Endothelial cell of umbilical vein (primary cell): ENCODE measurements at regions not wholly inside any gene's neighbourhood (a gene's known extent, or its start where the extent isn't known, plus 50 kb on each side); places are given as distances from the start of the nearest gene placed in this dataset.

Experiments used
- BruUV-seq: library from RNA; stranded (reverse); fragments of 400-500 nt; replicated peaks from 2 replicates; lab custom pipeline; 2021; lab: Mats Ljungman, UMichigan
- CTCF ChIA-PET: fragments of 300-600, 350-600 bp; sonication (Branson Sonifier 250); formaldehyde crosslinking; loops from one replicate; lab custom pipeline; 2021; ENCODE audit warnings: antibody characterized with exemption, inconsistent platforms; lab: Charles Lee
- POLR2A ChIA-PET: fragments of 300-600, 350-600 bp; sonication (Branson Sonifier 250); formaldehyde crosslinking; loops from one replicate; lab custom pipeline; 2021; ENCODE audit warnings: antibody characterized with exemption, inconsistent platforms; lab: Charles Lee
- DNase-seq: peaks from one replicate; pipeline ENCODE4 v3.0.0-alpha.2; 2011; ENCODE audit warnings: low read depth, low spot score
- FAIRE-seq: peaks from 2 replicates; lab custom pipeline; 2011; peaks lifted over from hg19 to GRCh38; lab: Jason Lieb, UNC
- H2AFZ ChIP-seq: 2 replicates; pipeline ENCODE4 v1.6.0; 2012; ENCODE audit warnings: low read depth, low read length, control low read depth, inconsistent platforms
- H3K27ac ChIP-seq: 2 replicates; pipeline ENCODE4 v1.5.1; 2011; ENCODE audit warnings: low read depth, mild to moderate bottlenecking, control low read depth, low read length, moderate library complexity; ENCODE audit not compliant: insufficient read depth
- H3K27me3 ChIP-seq, 2 experiments: 2 replicates each; pipeline versions ENCODE4 v1.6.0 to v1.6.1; 2011; ENCODE audit warnings: low read length in 2 of 2, mixed read lengths in 1 of 2; ENCODE audit not compliant: control insufficient read depth in 2 of 2, insufficient read depth in 2 of 2
- H3K36me3 ChIP-seq, 2 experiments: 2 replicates in 1 of 2; 3 replicates in 1 of 2; pipeline ENCODE4 v1.5.1; 2011; ENCODE audit warnings: low read length in 2 of 2, mild to moderate bottlenecking in 1 of 2, moderate library complexity in 1 of 2; ENCODE audit not compliant: control insufficient read depth in 2 of 2, insufficient read depth in 2 of 2; ENCODE audit errors: extremely low read depth in 1 of 2
- H3K4me1 ChIP-seq: 3 replicates; pipeline ENCODE4 v1.5.1; 2011; ENCODE audit warnings: mild to moderate bottlenecking, low read length; ENCODE audit not compliant: control insufficient read depth, insufficient read depth; ENCODE audit errors: extremely low read depth
- H3K4me2 ChIP-seq: 2 replicates; pipeline ENCODE4 v1.6.1; 2011; ENCODE audit warnings: low read length, control low read depth, mixed read lengths; ENCODE audit not compliant: insufficient read depth
- H3K4me3 ChIP-seq, 3 experiments: fragments of 200-600 bp in 1 of 3; sonication (generic), shearing (Covaris generic) in 1 of 3; replicated peaks in 1 of 3; 2 replicates each; pipeline ENCODE4 v1.5.1; 2011 to 2016; ENCODE audit warnings: control low read depth in 3 of 3, low read length in 3 of 3, mild to moderate bottlenecking in 2 of 3, inconsistent platforms in 1 of 3, low read depth in 1 of 3, moderate library complexity in 1 of 3; ENCODE audit not compliant: insufficient read depth in 1 of 3
- H3K79me2 ChIP-seq: 2 replicates; pipeline ENCODE4 v1.6.0; 2012; ENCODE audit warnings: low read length, inconsistent platforms; ENCODE audit not compliant: control insufficient read depth, insufficient read depth
- H3K9ac ChIP-seq: replicated peaks from 2 replicates; pipeline ENCODE3; 2011; ENCODE audit warnings: low read length, control low read depth; ENCODE audit not compliant: insufficient read depth; ENCODE audit errors: extremely low read depth
- H3K9me1 ChIP-seq: replicated peaks from 3 replicates; pipeline ENCODE4 v1.6.0; 2011; ENCODE audit warnings: mild to moderate bottlenecking, low read length; ENCODE audit not compliant: control insufficient read depth, insufficient read depth; ENCODE audit errors: extremely low read depth
- H3K9me3 ChIP-seq: replicated peaks from 2 replicates; pipeline ENCODE4 v1.5.1; 2012; ENCODE audit warnings: low read length, inconsistent platforms; ENCODE audit not compliant: control insufficient read depth, insufficient read depth
- H4K20me1 ChIP-seq: replicated peaks from 2 replicates; pipeline ENCODE3; 2011; ENCODE audit warnings: mild to moderate bottlenecking, low read length; ENCODE audit not compliant: control insufficient read depth, insufficient read depth; ENCODE audit errors: extremely low read depth
- CTCF ChIP-seq, 2 donors: IDR thresholded peaks; 1 replicate in 1 of 2; 2 replicates in 1 of 2; pipeline ENCODE4 v1.5.1; 2011; ENCODE audit warnings: low read length in 2 of 2, mild to moderate bottlenecking in 2 of 2, moderate library complexity in 2 of 2, control low read depth in 1 of 2, inconsistent platforms in 1 of 2, low read depth in 1 of 2; ENCODE audit not compliant: insufficient read depth in 1 of 2; ENCODE audit errors: extremely low read depth in 1 of 2
- EZH2 ChIP-seq: IDR thresholded peaks from 2 replicates; pipeline ENCODE4 v1.6.1; 2012; ENCODE audit warnings: borderline replicate concordance, low read depth, mild to moderate bottlenecking, moderate library complexity, low read length, inconsistent platforms; ENCODE audit not compliant: severe bottlenecking
- FOS ChIP-seq: IDR thresholded peaks from 2 replicates; pipeline ENCODE4 v1.6.1; 2011; ENCODE audit warnings: mild to moderate bottlenecking, low read length, moderate library complexity, borderline replicate concordance; ENCODE audit not compliant: insufficient read depth
- GATA2 ChIP-seq: IDR thresholded peaks from 2 replicates; pipeline ENCODE4 v1.7.0; 2011; ENCODE audit warnings: low read depth, mild to moderate bottlenecking, moderate library complexity, mixed read lengths, low read length; ENCODE audit not compliant: insufficient read length, insufficient read depth
- JUN ChIP-seq: IDR thresholded peaks from 2 replicates; pipeline ENCODE4 v1.6.1; 2011; ENCODE audit warnings: borderline replicate concordance, low read depth; ENCODE audit not compliant: insufficient read length, insufficient read depth
- MAX ChIP-seq: IDR thresholded peaks from 2 replicates; pipeline ENCODE4 v1.6.1; 2011; ENCODE audit not compliant: insufficient read depth, insufficient read length
- MYC ChIP-seq: IDR thresholded peaks from one replicate; pipeline ENCODE4 v1.6.1; 2011; ENCODE audit warnings: mild to moderate bottlenecking, low read depth, low read length
- POLR2A ChIP-seq: IDR thresholded peaks from 2 replicates; pipeline ENCODE4 v1.6.1; 2012; ENCODE audit warnings: low read depth, mild to moderate bottlenecking, control low read depth, low read length
- POLR2AphosphoS5 ChIP-seq: IDR thresholded peaks from 2 replicates; pipeline ENCODE4 v1.6.1; 2012; ENCODE audit warnings: low read depth, mild to moderate bottlenecking, control low read depth, low read length, moderate library complexity; ENCODE audit not compliant: insufficient read depth
- dilution Hi-C: fragments of 300-500 bp; cut with MboI; formaldehyde crosslinking; loops from one replicate; pipeline ENCODE4 v1.15.0; 2019; ENCODE audit warnings: low sequenced_read_pairs; ENCODE audit not compliant: extremely low pct_ligation_motif_present
- intact Hi-C: fragments of 100-400 bp; cut with micrococcal nuclease; formaldehyde crosslinking; loops from one replicate; pipeline ENCODE4 v1.10.0; 2022

DNA sequence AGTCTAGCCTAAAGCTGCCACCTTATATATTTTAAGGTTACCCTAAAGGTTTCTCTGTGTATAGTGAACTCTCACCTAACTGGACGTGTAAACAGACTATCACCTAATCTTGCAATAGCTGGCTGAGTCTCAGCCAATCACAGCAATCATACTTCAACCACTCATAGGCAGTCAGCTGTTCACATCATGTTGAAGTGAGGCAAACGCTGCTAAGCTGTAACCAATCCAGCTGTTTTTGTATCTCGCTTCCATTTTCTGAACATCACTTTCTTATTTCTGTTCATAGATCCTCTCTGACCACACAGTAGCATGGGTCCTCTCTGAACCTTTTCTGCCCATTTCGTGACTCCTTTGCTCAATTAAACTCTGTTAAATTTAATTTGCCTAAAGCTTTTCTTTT is 468.2 kb upstream of the POU3F3 start:
- Histone ChIP-seq H4K20me1 (no peaks in the 10 kb centered on the region), H3K9me3 (no peaks in the 10 kb centered on the region), H2AFZ (no peak overlapping the region), H3K4me3 (no peak overlapping the region), H3K27ac (no peak overlapping the region), H3K9ac (no peak overlapping the region), H3K9me1 (no peaks in the 10 kb centered on the region), H3K4me2 (no peak overlapping the region), H3K79me2 (no peaks in the 10 kb centered on the region), H3K36me3 (no peaks in the 10 kb centered on the region), H3K4me1 (no peaks in the 10 kb centered on the region), H3K27me3 (no peaks in the 10 kb centered on the region)
- no peak for TF ChIP-seq POLR2A
- no peak for TF ChIP-seq MAX
- no peak for TF ChIP-seq POLR2AphosphoS5
- no peak for TF ChIP-seq MYC
- no peak for TF ChIP-seq GATA2
- no peak for TF ChIP-seq CTCF (IDR thresholded peaks at IDR 0.05; ENCODE audit: extremely low read depth in 1 of 2, insufficient read depth in 1 of 2, low read depth in 1 of 2, low read length in 2 of 2)
- no peak for TF ChIP-seq JUN
- TF ChIP-seq EZH2: no peak
- TF ChIP-seq FOS: no peak
- ChIA-PET POLR2A (no interaction called here), CTCF (no interaction called here)
- no peak for FAIRE-seq
- intact Hi-C loops (no loop called here), dilution Hi-C loops (no loop called here)
- DNase-seq: no peak
- BruUV-seq: no TSS peak
